Caco-2 (cell line): ENCODE measurements at regions not wholly inside any gene's neighbourhood (a gene's known extent, or its start where the extent isn't known, plus 50 kb on each side); places are given as distances from the start of the nearest gene placed in this dataset.

Experiments used
- BruUV-seq: library from RNA; stranded (reverse); fragments of 400-500 nt; replicated peaks from 2 replicates; lab custom pipeline; 2021; lab: Mats Ljungman, UMichigan
- CTCF ChIA-PET: fragments of 300-600 bp; sonication (Branson Sonifier 250); formaldehyde crosslinking; loops from one replicate; lab custom pipeline; 2022; ENCODE audit warnings: antibody characterized with exemption; lab: Charles Lee
- POLR2A ChIA-PET: fragments of 300-600 bp; sonication (Branson Sonifier 250); formaldehyde crosslinking; loops from one replicate; lab custom pipeline; 2022; ENCODE audit warnings: antibody characterized with exemption; lab: Charles Lee
- DNase-seq, 2 experiments: peaks; one replicate each; pipeline versions ENCODE4 v3.0.0 to v3.0.0-alpha.2; 2020 to 2022
- H3K27me3 ChIP-seq: replicated peaks from 2 replicates; pipeline ENCODE4 v1.6.0; 2011; ENCODE audit warnings: low read length; ENCODE audit not compliant: control insufficient read depth, insufficient read depth
- H3K36me3 ChIP-seq: 2 replicates; pipeline ENCODE4 v1.5.1; 2011; ENCODE audit warnings: low read length; ENCODE audit not compliant: control insufficient read depth, insufficient read depth
- H3K4me1 ChIP-seq: fragments of 250-450 bp; sonication (Bioruptor Pico); 2 replicates; pipeline ENCODE4 v1.5.1; 2020; ENCODE audit warnings: mild to moderate bottlenecking
- H3K4me3 ChIP-seq: 2 replicates; pipeline ENCODE4 v1.5.1; 2011; ENCODE audit warnings: low read depth, mild to moderate bottlenecking, control low read depth, low read length
- H3K9me3 ChIP-seq: fragments of 250-450 bp; sonication (Bioruptor Pico); 2 replicates; pipeline ENCODE4 v1.5.1; 2020; ENCODE audit warnings: mild to moderate bottlenecking, moderate library complexity
- H3K27ac Mint-ChIP-seq: one replicate; pipeline ENCODE4 v1.8.0; 2022; ENCODE audit warnings: mixed read lengths; ENCODE audit not compliant: unreplicated experiment
- H3K27me3 Mint-ChIP-seq: one replicate; pipeline ENCODE4 v1.8.0; 2022; ENCODE audit warnings: mixed read lengths; ENCODE audit not compliant: insufficient read depth, unreplicated experiment
- H3K36me3 Mint-ChIP-seq: one replicate; pipeline ENCODE4 v1.8.0; 2022; ENCODE audit warnings: mild to moderate bottlenecking, mixed read lengths; ENCODE audit not compliant: insufficient read depth, unreplicated experiment
- H3K4me1 Mint-ChIP-seq: one replicate; pipeline ENCODE4 v1.8.0; 2022; ENCODE audit warnings: low read depth, mixed read lengths; ENCODE audit not compliant: unreplicated experiment
- H3K4me3 Mint-ChIP-seq: one replicate; pipeline ENCODE4 v1.8.0; 2022; ENCODE audit warnings: mild to moderate bottlenecking, moderate library complexity, mixed read lengths; ENCODE audit not compliant: unreplicated experiment
- H3K9me3 Mint-ChIP-seq: one replicate; pipeline ENCODE4 v1.8.0; 2022; ENCODE audit warnings: mixed read lengths; ENCODE audit not compliant: unreplicated experiment
- intact Hi-C: fragments of 100-400 bp; cut with micrococcal nuclease; formaldehyde crosslinking; loops from one replicate; pipeline ENCODE4 v1.10.0; 2022; ENCODE audit not compliant: unreplicated experiment
- TF ChIP-seq, protein P1 (sequence below), 2 experiments: fragments of 200-600 bp in 1 of 2; IDR thresholded peaks; 1 replicate in 1 of 2; 2 replicates in 1 of 2; pipeline versions ENCODE4 v1.5.1 to v1.8.0; 2011 to 2022; ENCODE audit warnings: antibody characterized with exemption in 1 of 2, control low read depth in 1 of 2, inconsistent platforms in 1 of 2, low read depth in 1 of 2, low read length in 1 of 2, mild to moderate bottlenecking in 1 of 2, moderate library complexity in 1 of 2; ENCODE audit not compliant: insufficient read depth in 1 of 2, severe bottlenecking in 1 of 2, unreplicated experiment in 1 of 2

DNA sequence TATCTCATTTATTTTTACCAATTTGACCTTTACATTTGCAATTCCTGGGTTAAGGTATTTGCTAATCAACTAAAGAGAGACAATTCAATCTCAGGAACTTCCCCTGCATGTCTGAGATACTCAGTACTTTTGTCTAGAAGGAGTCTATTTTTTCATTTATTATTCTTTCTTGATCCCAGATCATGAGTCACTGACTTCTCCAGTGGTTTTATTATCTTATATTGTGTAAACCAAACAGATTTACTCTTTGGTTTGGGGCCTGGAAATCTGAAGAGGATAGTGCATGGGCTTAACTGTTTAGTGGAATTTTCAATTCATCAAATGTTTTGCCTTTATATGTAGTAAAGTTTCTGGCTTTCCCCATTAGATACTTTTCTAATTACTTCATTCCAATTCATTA, 185.4 kb downstream of the ALG10B start:
- Histone ChIP-seq H3K9me3 (peaks cover 11% of the 10 kb centered on the region; the same call in 1 of the 2 replicates), H3K4me1 (no peaks in the 10 kb centered on the region), H3K27me3 (no peaks in the 10 kb centered on the region), H3K4me3 (no peak overlapping the region), H3K36me3 (no peaks in the 10 kb centered on the region)
- no TSS peak for BruUV-seq
- H3K4me1 Mint-ChIP-seq: no peaks in the 10 kb centered on the region
- H3K27ac Mint-ChIP-seq: no peak overlapping the region
- DNase-seq: no peak
- intact Hi-C loops: no loop called here
- POLR2A ChIA-PET: no interaction called here
- TF ChIP-seq, protein P1, sequence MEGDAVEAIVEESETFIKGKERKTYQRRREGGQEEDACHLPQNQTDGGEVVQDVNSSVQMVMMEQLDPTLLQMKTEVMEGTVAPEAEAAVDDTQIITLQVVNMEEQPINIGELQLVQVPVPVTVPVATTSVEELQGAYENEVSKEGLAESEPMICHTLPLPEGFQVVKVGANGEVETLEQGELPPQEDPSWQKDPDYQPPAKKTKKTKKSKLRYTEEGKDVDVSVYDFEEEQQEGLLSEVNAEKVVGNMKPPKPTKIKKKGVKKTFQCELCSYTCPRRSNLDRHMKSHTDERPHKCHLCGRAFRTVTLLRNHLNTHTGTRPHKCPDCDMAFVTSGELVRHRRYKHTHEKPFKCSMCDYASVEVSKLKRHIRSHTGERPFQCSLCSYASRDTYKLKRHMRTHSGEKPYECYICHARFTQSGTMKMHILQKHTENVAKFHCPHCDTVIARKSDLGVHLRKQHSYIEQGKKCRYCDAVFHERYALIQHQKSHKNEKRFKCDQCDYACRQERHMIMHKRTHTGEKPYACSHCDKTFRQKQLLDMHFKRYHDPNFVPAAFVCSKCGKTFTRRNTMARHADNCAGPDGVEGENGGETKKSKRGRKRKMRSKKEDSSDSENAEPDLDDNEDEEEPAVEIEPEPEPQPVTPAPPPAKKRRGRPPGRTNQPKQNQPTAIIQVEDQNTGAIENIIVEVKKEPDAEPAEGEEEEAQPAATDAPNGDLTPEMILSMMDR (IDR thresholded peaks at IDR 0.05; ENCODE audit: insufficient read depth in 1 of 2, low read depth in 1 of 2, low read length in 1 of 2, severe bottlenecking in 1 of 2, unreplicated experiment in 1 of 2): no peak
- H3K36me3 Mint-ChIP-seq: no peaks in the 10 kb centered on the region
- CTCF ChIA-PET: no interaction called here
- no peaks in the 10 kb centered on the region for H3K9me3 Mint-ChIP-seq
- H3K4me3 Mint-ChIP-seq: no peak overlapping the region
- no peaks in the 10 kb centered on the region for H3K27me3 Mint-ChIP-seq

DNA sequence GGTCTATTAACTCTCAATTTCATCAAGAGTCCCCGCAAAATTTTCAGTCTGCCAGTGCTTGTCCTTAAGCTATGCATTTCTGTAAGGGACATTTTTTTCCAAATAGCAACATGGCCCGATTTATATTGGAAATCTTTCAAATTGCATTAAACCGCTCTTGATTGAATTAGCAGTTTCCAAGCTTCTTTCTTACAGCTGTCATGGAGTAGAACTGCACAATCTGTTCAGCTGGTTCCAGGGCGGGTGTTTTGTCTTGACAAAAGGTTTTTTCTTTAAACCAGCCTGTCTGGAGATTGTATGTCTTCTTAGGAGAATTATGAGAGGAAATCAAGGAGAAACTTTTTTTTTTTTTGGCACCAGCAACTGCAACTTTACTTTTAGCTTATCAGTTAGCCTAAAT, 185.8 kb downstream of the ALG10B start:
- no peak overlapping the region for H3K4me3 Mint-ChIP-seq
- no peaks in the 10 kb centered on the region for H3K27me3 Mint-ChIP-seq
- DNase-seq: no peak
- Histone ChIP-seq H3K27me3 (no peaks in the 10 kb centered on the region), H3K9me3 (peaks cover 9% of the 10 kb centered on the region; the same call in 1 of the 2 replicates), H3K4me3 (no peak overlapping the region), H3K4me1 (no peaks in the 10 kb centered on the region), H3K36me3 (no peaks in the 10 kb centered on the region)
- TF ChIP-seq, protein P1 (IDR thresholded peaks at IDR 0.05; ENCODE audit: insufficient read depth in 1 of 2, low read depth in 1 of 2, low read length in 1 of 2, severe bottlenecking in 1 of 2, unreplicated experiment in 1 of 2): no peak
- no peaks in the 10 kb centered on the region for H3K36me3 Mint-ChIP-seq
- ChIA-PET CTCF (no interaction called here), POLR2A (no interaction called here)
- H3K27ac Mint-ChIP-seq: no peak overlapping the region
- H3K4me1 Mint-ChIP-seq: no peaks in the 10 kb centered on the region
- intact Hi-C loops: no loop called here
- H3K9me3 Mint-ChIP-seq: no peaks in the 10 kb centered on the region
- no TSS peak for BruUV-seq

DNA sequence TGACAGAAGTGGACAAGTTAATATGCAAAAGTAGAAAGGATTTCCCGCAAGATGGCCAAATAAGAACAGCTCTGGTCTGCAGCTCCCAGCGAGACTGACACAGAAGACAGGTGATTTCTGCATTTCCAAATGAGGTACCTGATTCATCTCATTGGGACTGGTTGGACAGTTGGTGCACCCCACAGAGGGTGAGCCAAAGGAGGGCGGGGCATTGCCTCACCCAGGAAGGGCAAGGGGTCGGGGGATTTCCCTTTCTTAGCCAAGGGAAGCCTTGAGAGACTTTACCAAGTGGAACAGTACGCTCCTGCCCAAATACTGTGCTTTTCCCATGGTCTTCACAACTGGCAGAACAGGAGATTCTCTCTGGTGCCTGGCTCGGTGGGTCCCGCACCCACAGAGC, 191.3 kb downstream of the ALG10B start:
- CTCF ChIA-PET: no interaction called here

More for the DNA sequence above, 191.3 kb downstream of the ALG10B start:
- Mint-ChIP-seq H3K36me3 (no peaks in the 10 kb centered on the region), H3K9me3 (peaks cover 11% of the 10 kb centered on the region), H3K4me1 (no peaks in the 10 kb centered on the region), H3K27ac (no peak overlapping the region), H3K27me3 (peaks cover 5% of the 10 kb centered on the region), H3K4me3 (no peak overlapping the region)
- DNase-seq: no peak
- no peaks in the 10 kb centered on the region for H3K36me3 ChIP-seq
- TF ChIP-seq, protein P1 (IDR thresholded peaks at IDR 0.05; ENCODE audit: insufficient read depth in 1 of 2, low read depth in 1 of 2, low read length in 1 of 2, severe bottlenecking in 1 of 2, unreplicated experiment in 1 of 2): no peak
- H3K27me3 ChIP-seq: no peaks in the 10 kb centered on the region
- POLR2A ChIA-PET: no interaction called here
- no TSS peak for BruUV-seq
- H3K4me3 ChIP-seq: no peak overlapping the region
- no peaks in the 10 kb centered on the region for H3K9me3 ChIP-seq
- intact Hi-C loops: no loop called here
- H3K4me1 ChIP-seq: no peaks in the 10 kb centered on the region
